Trophoblast cell (in vitro differentiated cells and primary cell): ENCODE measurements at regions not wholly inside any gene's neighbourhood (a gene's known extent, or its start where the extent isn't known, plus 50 kb on each side); places are given as distances from the start of the nearest gene placed in this dataset.

Experiments used
- DNase-seq, 2 donors: peaks; one replicate each; pipeline ENCODE4 v3.0.0-alpha.2; 2016
- H2AFZ ChIP-seq: 2 replicates; pipeline ENCODE4 v1.6.1; 2013; ENCODE audit warnings: low read length, moderate library complexity, mild to moderate bottlenecking; ENCODE audit not compliant: insufficient read depth, poor library complexity
- H2AK5ac ChIP-seq: 2 replicates; pipeline ENCODE4 v1.6.1; 2013; ENCODE audit warnings: mild to moderate bottlenecking, low read length
- H2BK120ac ChIP-seq: 2 replicates; pipeline ENCODE4 v1.6.1; 2013; ENCODE audit warnings: low read length, mild to moderate bottlenecking, moderate library complexity; ENCODE audit not compliant: insufficient read depth, poor library complexity
- H2BK12ac ChIP-seq: 2 replicates; pipeline ENCODE4 v1.6.1; 2013; ENCODE audit warnings: mild to moderate bottlenecking, low read length, moderate library complexity
- H2BK5ac ChIP-seq: 2 replicates; pipeline ENCODE4 v1.6.1; 2013; ENCODE audit warnings: low read length, low read depth, moderate library complexity, mild to moderate bottlenecking; ENCODE audit not compliant: poor library complexity
- H3K14ac ChIP-seq: 2 replicates; pipeline ENCODE4 v1.6.1; 2013; ENCODE audit warnings: mild to moderate bottlenecking, low read length
- H3K18ac ChIP-seq: 2 replicates; pipeline ENCODE4 v1.6.1; 2013; ENCODE audit warnings: mild to moderate bottlenecking, low read length
- H3K23ac ChIP-seq: 2 replicates; pipeline ENCODE4 v1.6.1; 2013; ENCODE audit warnings: low read length
- H3K27ac ChIP-seq: 2 replicates; pipeline ENCODE4 v1.5.1; 2013; ENCODE audit warnings: low read depth, mild to moderate bottlenecking, inconsistent platforms, low read length, moderate library complexity
- H3K27me3 ChIP-seq: 2 replicates; pipeline ENCODE4 v1.6.1; 2013; ENCODE audit warnings: inconsistent platforms, mild to moderate bottlenecking, low read length, moderate library complexity; ENCODE audit not compliant: insufficient read depth
- H3K36me3 ChIP-seq, 2 experiments: 1 replicate in 1 of 2; 2 replicates in 1 of 2; pipeline ENCODE4 v1.6.1; 2013; ENCODE audit warnings: low read length in 2 of 2, mild to moderate bottlenecking in 2 of 2, moderate library complexity in 1 of 2; ENCODE audit not compliant: insufficient read depth in 2 of 2, control insufficient read depth in 1 of 2
- H3K4ac ChIP-seq: 2 replicates; pipeline ENCODE4 v1.6.1; 2013; ENCODE audit warnings: low read depth, mild to moderate bottlenecking, low read length, moderate library complexity
- H3K4me1 ChIP-seq, 2 experiments: 1 replicate in 1 of 2; 2 replicates in 1 of 2; pipeline ENCODE4 v1.6.1; 2013; ENCODE audit warnings: low read length in 2 of 2, mild to moderate bottlenecking in 2 of 2, moderate library complexity in 1 of 2; ENCODE audit not compliant: insufficient read depth in 2 of 2, control insufficient read depth in 1 of 2
- H3K4me2 ChIP-seq: 2 replicates; pipeline ENCODE4 v1.6.1; 2013; ENCODE audit warnings: inconsistent platforms, mild to moderate bottlenecking, low read length, moderate library complexity
- H3K4me3 ChIP-seq: 2 replicates; pipeline ENCODE4 v1.5.1; 2013; ENCODE audit warnings: mild to moderate bottlenecking, low read depth, low read length, inconsistent platforms
- H3K79me1 ChIP-seq: one replicate; pipeline ENCODE4 v1.6.1; 2013; ENCODE audit warnings: low read length
- H3K79me2 ChIP-seq: 2 replicates; pipeline ENCODE4 v1.6.1; 2013; ENCODE audit warnings: low read length, mild to moderate bottlenecking; ENCODE audit not compliant: control insufficient read depth, insufficient read depth, poor library complexity
- H3K9ac ChIP-seq: 2 replicates; pipeline ENCODE4 v1.6.1; 2013; ENCODE audit warnings: mild to moderate bottlenecking, low read length
- H3K9me3 ChIP-seq: 2 replicates; pipeline ENCODE4 v1.6.1; 2013; ENCODE audit warnings: low read depth, mild to moderate bottlenecking, control low read depth, inconsistent platforms, low read length; ENCODE audit not compliant: insufficient read depth
- H4K12ac ChIP-seq: 2 replicates; pipeline ENCODE4 v1.6.1; 2013; ENCODE audit warnings: low read depth, mild to moderate bottlenecking, low read length, moderate library complexity
- H4K8ac ChIP-seq: 2 replicates; pipeline ENCODE4 v1.6.1; 2013; ENCODE audit warnings: low read depth, mild to moderate bottlenecking, low read length, moderate library complexity
- H4K91ac ChIP-seq: one replicate; pipeline ENCODE4 v1.6.1; 2013; ENCODE audit warnings: low read depth, mild to moderate bottlenecking, low read length, moderate library complexity
- WGBS: extraction: QIAGEN DNeasy Blood & Tissue Kit; methylation state at CpG from one replicate; pipeline ENCODE4 v1.1.7; 2013; ENCODE audit warnings: missing lambda C conversion rate; ENCODE audit not compliant: insufficient read length, insufficient coverage; ENCODE audit errors: extremely low coverage; 5-methylcytosine and 5-hydroxymethylcytosine counted together

DNA sequence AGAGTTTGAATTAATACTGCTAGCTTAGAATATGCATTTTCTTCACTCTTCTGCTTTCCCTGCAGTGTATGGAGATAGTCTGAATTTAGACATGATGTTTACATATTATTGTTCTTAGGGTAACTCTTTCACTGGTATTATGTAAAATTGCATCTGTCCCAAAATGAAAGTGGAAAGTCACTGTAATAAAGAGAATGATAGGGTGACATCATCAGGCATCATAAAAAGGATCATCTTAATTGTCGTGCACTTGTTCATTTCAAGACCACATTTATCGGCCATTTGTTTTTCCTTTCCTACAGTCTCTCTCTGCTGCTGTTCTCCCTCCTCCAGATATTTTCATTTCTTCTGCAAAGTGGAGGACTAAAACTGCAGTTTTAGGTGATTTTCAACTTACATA lies 61.9 kb upstream of the ZNF281 start:
- H3K4me1 ChIP-seq: no peaks in the 10 kb centered on the region
- H3K9ac ChIP-seq: no peak overlapping the region
- no peak overlapping the region for H2BK12ac ChIP-seq
- no peak for DNase-seq
- no peak overlapping the region for H3K4me3 ChIP-seq
- no peak overlapping the region for H3K23ac ChIP-seq
- H4K8ac ChIP-seq: no peak overlapping the region
- no CpG with 5 or more reads among the region's 2 CpGs for WGBS
- H3K14ac ChIP-seq: no peak overlapping the region
- no peak overlapping the region for H4K12ac ChIP-seq
- H3K18ac ChIP-seq: no peak overlapping the region
- H2BK120ac ChIP-seq: no peak overlapping the region
- no peak overlapping the region for H2AFZ ChIP-seq
- H3K4ac ChIP-seq: no peak overlapping the region
- no peaks in the 10 kb centered on the region for H3K79me1 ChIP-seq
- H3K36me3 ChIP-seq: no peaks in the 10 kb centered on the region
- H2AK5ac ChIP-seq: no peak overlapping the region
- no peaks in the 10 kb centered on the region for H3K79me2 ChIP-seq
- no peak overlapping the region for H3K27ac ChIP-seq
- no peak overlapping the region for H2BK5ac ChIP-seq
- H3K27me3 ChIP-seq: no peaks in the 10 kb centered on the region
- no peak overlapping the region for H3K4me2 ChIP-seq
- no peaks in the 10 kb centered on the region for H3K9me3 ChIP-seq
- H4K91ac ChIP-seq: no peak overlapping the region

DNA sequence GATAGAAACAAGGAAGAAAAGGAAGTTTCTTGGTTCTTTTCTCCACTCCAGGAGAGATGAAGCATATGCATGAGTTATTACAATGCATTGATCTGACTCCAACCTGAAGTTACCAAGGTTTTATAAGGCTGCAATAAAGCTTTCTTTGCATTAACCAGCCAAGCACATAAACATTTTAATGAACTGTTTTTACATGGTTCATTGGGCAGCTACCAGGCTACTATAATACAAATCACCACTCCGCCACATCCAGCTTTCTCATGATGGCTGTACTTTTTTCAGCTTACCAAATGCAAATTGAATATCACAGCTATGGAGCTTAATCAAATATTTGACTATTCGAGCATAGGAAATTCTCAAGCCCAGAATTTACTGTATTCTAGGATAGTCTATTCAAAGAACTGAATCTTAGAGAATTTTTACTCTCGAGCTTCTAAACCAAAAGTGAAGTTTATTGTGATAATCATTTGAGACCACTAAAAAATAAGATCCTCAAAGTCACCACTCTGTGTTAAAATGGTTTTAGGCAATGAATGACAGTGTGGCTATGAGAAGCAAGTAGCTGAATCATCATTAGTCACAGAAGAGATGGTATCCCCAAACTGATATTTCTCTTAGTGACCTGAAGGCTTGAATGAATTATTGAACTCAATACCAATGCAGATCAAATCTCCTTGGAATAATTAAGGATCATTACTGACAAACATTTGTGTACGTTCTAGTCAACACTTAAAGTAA lies 58.6 kb upstream of the ZNF281 start:
- Histone ChIP-seq H3K14ac (no peak overlapping the region), H3K4me1 (no peaks in the 10 kb centered on the region), H3K36me3 (no peaks in the 10 kb centered on the region), H3K4ac (no peak overlapping the region), H3K27ac (no peak overlapping the region), H3K9ac (no peak overlapping the region), H3K4me2 (no peak overlapping the region), H4K91ac (no peak overlapping the region), H2BK12ac (no peak overlapping the region), H2AK5ac (no peak overlapping the region), H3K4me3 (no peak overlapping the region), H4K12ac (no peak overlapping the region), H3K9me3 (no peaks in the 10 kb centered on the region), H2BK120ac (no peak overlapping the region), H3K79me1 (no peaks in the 10 kb centered on the region), H2BK5ac (no peak overlapping the region), H2AFZ (no peak overlapping the region), H4K8ac (no peak overlapping the region), H3K23ac (no peak overlapping the region), H3K27me3 (no peaks in the 10 kb centered on the region), H3K18ac (no peak overlapping the region), H3K79me2 (no peaks in the 10 kb centered on the region)
- no CpG with 5 or more reads among the region's 4 CpGs for WGBS
- DNase-seq: no peak

DNA sequence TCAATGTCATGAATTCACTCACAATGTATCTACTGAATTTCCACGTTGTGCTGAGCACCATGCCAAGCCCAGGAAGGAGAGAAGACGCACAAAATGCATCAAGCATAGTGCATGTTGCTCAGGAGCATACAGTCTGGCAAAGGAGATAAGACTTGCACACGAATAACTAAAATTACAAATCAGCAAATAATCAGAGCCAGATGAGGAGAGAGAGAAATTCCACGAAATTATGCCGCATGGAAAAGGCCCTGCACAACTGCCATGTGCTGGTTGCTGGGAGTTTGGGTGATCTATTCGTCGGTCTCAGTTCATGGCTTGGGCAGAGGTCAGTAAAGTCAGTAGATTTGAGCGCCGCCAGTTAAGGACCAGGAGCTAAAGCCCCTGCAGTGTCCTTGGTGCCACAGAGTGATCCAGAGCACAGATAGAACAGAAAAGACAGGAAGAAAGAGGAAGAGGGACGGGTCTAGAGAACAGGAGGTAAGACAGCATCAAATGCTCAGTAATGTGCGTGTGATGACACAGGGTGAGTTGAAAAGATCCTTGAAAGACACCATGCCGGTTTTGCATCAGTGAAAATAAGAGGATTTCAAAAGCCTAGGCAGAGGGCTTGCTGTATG lies 55.1 kb upstream of the ZNF281 start:
- Histone ChIP-seq H3K23ac (no peak overlapping the region), H3K4ac (no peak overlapping the region), H2AK5ac (no peak overlapping the region), H3K4me2 (no peak overlapping the region), H3K79me1 (no peaks in the 10 kb centered on the region), H2BK120ac (no peak overlapping the region), H3K27me3 (no peaks in the 10 kb centered on the region), H4K8ac (no peak overlapping the region), H3K9me3 (no peaks in the 10 kb centered on the region), H2BK5ac (no peak overlapping the region), H4K91ac (no peak overlapping the region), H3K27ac (no peak overlapping the region), H3K14ac (no peak overlapping the region), H4K12ac (no peak overlapping the region), H3K36me3 (no peaks in the 10 kb centered on the region), H3K4me3 (no peak overlapping the region), H3K18ac (no peak overlapping the region), H3K4me1 (no peaks in the 10 kb centered on the region), H3K79me2 (no peaks in the 10 kb centered on the region), H3K9ac (no peak overlapping the region), H2AFZ (no peak overlapping the region), H2BK12ac (no peak overlapping the region)
- no CpG with 5 or more reads among the region's 12 CpGs for WGBS
- peak in 1 of 2 donors; percentile 27 for DNase-seq
